ENCODE measurements at regions not wholly inside any gene's neighbourhood (a gene's known extent, or its start where the extent isn't known, plus 50 kb on each side); places are given as distances from the start of the nearest gene placed in this dataset.

- Histone ChIP-seq H3K27me3 (ENCODE audit: control insufficient read depth in 1 of 2, insufficient read depth in 2 of 2, low read length in 2 of 2) (no peaks in the 10 kb centered on the region), H3K27ac (ENCODE audit: low read depth in 2 of 2, low read length in 1 of 2) (no peak overlapping the region), H3K4me3 (ENCODE audit: low read depth in 1 of 2, low read length in 2 of 2) (no peak overlapping the region), H3K4me1 (ENCODE audit: control insufficient read depth in 2 of 2, insufficient read depth in 2 of 2, low read length in 1 of 2) (no peaks in the 10 kb centered on the region), H3K9me3 (ENCODE audit: control insufficient read depth in 2 of 2, insufficient read depth in 1 of 2, low read depth in 1 of 2, low read length in 1 of 2) (no peaks in the 10 kb centered on the region), H3K36me3 (ENCODE audit: control insufficient read depth in 2 of 2, insufficient read depth in 2 of 2, low read length in 1 of 2) (no peaks in the 10 kb centered on the region)
- WGBS, 2 donors, result 8 to 11% methylated on average over 1 of the region's 1 CpG
Observed at GRCh38 chr10:63917363-63917762, 396.2 kb downstream of the REEP3 start.

DNA sequence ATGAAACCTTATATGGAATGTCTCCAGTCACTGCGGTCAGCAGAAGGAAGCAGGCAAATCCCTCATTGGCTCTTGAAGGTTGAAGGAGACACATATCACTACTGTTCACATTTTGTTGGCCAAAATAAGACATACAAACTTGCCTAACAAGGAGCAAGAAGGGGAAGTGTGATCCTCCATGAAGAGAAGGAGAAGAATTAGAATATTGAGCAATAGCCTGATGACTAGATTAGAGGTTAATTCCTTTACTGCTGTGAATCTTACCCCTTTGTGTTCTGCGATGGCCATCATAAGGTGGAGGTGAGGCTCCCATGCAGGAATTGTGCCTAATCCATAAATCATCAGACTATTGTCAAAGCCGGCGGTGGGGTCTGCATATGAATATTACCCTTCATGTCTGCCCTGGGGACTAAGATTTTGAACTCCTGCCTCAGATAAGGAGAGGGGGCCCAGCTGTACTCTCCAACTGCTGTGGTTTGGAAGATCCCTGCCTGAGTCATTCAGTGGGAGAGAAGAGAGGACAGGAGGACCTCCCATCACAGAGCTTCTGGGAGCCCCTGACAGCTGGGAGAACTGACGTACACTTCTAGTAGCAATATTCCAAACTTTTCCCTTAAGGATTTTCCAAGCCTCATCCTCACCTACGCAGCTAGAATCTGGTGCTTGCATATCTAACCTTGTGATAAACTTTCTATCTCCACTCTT lies 398.5 kb downstream of the REEP3 start:
- Histone ChIP-seq H3K9me3 (ENCODE audit: control insufficient read depth in 2 of 2, insufficient read depth in 1 of 2, low read depth in 1 of 2, low read length in 1 of 2) (no peaks in the 10 kb centered on the region), H3K27me3 (ENCODE audit: control insufficient read depth in 1 of 2, insufficient read depth in 2 of 2, low read length in 2 of 2) (no peaks in the 10 kb centered on the region)
- WGBS, 2 donors, result 75 to 81% methylated on average over 6 of the region's 6 CpGs

DNA sequence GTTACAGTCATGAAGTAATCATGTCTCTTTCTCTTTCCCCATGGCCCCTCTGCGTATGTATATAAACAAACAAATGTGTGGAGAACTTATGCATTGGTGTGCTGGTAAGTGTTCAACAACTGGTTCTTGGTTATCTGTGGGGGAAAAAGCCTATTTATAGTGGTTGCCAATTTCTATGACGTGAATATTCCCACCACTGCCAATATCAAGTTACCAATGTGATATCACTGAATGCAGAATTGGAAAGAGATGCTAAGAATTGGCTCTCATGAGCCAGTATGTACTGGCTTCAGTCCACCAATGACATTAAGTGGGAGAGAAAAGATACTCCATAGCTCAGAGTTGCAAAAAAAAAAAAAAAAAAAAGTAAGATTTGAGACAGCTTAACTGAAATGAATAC lies 399.7 kb downstream of the REEP3 start:
- Histone ChIP-seq H3K4me1 (ENCODE audit: control insufficient read depth in 2 of 2, insufficient read depth in 2 of 2, low read length in 1 of 2) (no peaks in the 10 kb centered on the region), H3K4me3 (ENCODE audit: low read depth in 1 of 2, low read length in 2 of 2) (no peak overlapping the region), H3K27me3 (ENCODE audit: control insufficient read depth in 1 of 2, insufficient read depth in 2 of 2, low read length in 2 of 2) (no peaks in the 10 kb centered on the region), H3K36me3 (ENCODE audit: control insufficient read depth in 2 of 2, insufficient read depth in 2 of 2, low read length in 1 of 2) (no peaks in the 10 kb centered on the region), H3K27ac (ENCODE audit: low read depth in 2 of 2, low read length in 1 of 2) (no peak overlapping the region), H3K9me3 (ENCODE audit: control insufficient read depth in 2 of 2, insufficient read depth in 1 of 2, low read depth in 1 of 2, low read length in 1 of 2) (no peaks in the 10 kb centered on the region)
- WGBS, 2 donors, result 47 to 60% methylated on average over 2 of the region's 2 CpGs

More for the DNA sequence above, 398.5 kb downstream of the REEP3 start:
- H3K27ac ChIP-seq (ENCODE audit: low read depth in 2 of 2, low read length in 1 of 2), result no peak overlapping the region
- H3K4me1 ChIP-seq (ENCODE audit: control insufficient read depth in 2 of 2, insufficient read depth in 2 of 2, low read length in 1 of 2), result no peaks in the 10 kb centered on the region
- H3K4me3 ChIP-seq (ENCODE audit: low read depth in 1 of 2, low read length in 2 of 2), result no peak overlapping the region
- H3K36me3 ChIP-seq (ENCODE audit: control insufficient read depth in 2 of 2, insufficient read depth in 2 of 2, low read length in 1 of 2), result no peaks in the 10 kb centered on the region

DNA sequence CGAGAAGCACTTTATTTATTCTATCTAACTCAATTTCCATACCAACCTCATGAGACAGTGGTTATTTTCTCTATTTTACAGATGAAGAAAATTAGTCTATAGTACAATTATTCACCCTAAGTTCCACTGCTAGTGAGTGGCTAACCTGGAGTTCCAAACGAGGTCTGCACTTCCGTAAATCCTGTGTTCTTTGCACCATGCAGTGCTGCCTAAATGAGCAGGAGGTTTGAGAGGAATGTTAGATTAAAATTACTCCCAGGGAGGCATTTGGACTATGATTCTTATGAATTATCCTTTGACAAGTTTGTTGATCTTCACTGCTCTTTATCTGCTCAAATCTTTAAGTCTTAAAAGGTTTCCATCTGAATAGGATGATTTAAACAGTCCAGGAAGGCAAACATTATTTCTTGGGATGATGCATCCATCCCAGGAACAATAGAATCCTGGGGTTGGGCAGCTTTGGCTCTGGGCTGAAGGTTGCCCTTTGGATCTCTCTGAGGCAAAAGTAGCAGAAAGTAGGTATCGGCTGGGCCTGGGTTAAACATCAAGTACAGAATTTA lies 400.8 kb downstream of the REEP3 start:
- H3K27me3 ChIP-seq (ENCODE audit: control insufficient read depth in 1 of 2, insufficient read depth in 2 of 2, low read length in 2 of 2), result no peaks in the 10 kb centered on the region
- no peak overlapping the region for H3K27ac ChIP-seq (ENCODE audit: low read depth in 2 of 2, low read length in 1 of 2)
- H3K4me3 ChIP-seq (ENCODE audit: low read depth in 1 of 2, low read length in 2 of 2), result no peak overlapping the region
- 57 to 59% methylated on average over 4 of the region's 4 CpGs for WGBS, 2 donors
- no peaks in the 10 kb centered on the region for H3K4me1 ChIP-seq (ENCODE audit: control insufficient read depth in 2 of 2, insufficient read depth in 2 of 2, low read length in 1 of 2)
- no peaks in the 10 kb centered on the region for H3K36me3 ChIP-seq (ENCODE audit: control insufficient read depth in 2 of 2, insufficient read depth in 2 of 2, low read length in 1 of 2)
- no peaks in the 10 kb centered on the region for H3K9me3 ChIP-seq (ENCODE audit: control insufficient read depth in 2 of 2, insufficient read depth in 1 of 2, low read depth in 1 of 2, low read length in 1 of 2)

GRCh38 chr10:63922468-63923284 lies 401.5 kb downstream of the REEP3 start:
- no peak overlapping the region for H3K4me3 ChIP-seq (ENCODE audit: low read depth in 1 of 2, low read length in 2 of 2)
- H3K27me3 ChIP-seq (ENCODE audit: control insufficient read depth in 1 of 2, insufficient read depth in 2 of 2, low read length in 2 of 2), result no peaks in the 10 kb centered on the region
- no peaks in the 10 kb centered on the region for H3K4me1 ChIP-seq (ENCODE audit: control insufficient read depth in 2 of 2, insufficient read depth in 2 of 2, low read length in 1 of 2)
- 31 to 38% methylated on average over 6 of the region's 6 CpGs for WGBS, 2 donors
- no peaks in the 10 kb centered on the region for H3K9me3 ChIP-seq (ENCODE audit: control insufficient read depth in 2 of 2, insufficient read depth in 1 of 2, low read depth in 1 of 2, low read length in 1 of 2)
- no peaks in the 10 kb centered on the region for H3K36me3 ChIP-seq (ENCODE audit: control insufficient read depth in 2 of 2, insufficient read depth in 2 of 2, low read length in 1 of 2)
- no peak overlapping the region for H3K27ac ChIP-seq (ENCODE audit: low read depth in 2 of 2, low read length in 1 of 2)

DNA sequence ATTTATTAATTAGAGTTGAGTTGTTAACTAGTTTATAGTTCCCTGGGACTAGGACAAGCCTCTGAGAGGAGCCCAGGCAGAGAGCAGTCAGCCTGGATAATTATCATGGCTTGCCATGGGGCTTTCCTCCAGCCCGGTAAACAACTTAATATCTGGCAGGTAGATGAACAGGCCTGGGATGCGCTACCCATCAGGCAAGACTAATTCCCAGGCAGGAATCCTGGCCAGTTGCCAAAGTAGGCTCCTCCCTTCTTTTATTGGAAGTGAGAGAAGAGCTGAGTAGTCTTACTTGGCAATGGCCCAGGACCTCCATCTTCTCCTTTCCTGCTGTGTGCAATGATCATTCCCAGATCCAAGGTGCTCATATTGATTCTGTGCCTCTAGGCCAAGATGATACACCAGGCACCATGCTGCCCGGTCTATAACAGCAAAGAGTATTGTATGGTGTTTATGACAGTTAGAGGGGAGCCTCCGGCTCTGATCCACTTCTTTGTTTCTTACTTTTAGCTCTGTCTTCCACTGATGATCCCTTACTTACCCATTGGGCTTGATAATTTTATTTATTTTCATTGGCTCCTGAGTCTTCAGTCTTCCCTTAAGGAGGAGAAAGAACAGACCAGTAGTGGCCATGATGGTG lies 408.7 kb downstream of the REEP3 start:
- H3K36me3 ChIP-seq (ENCODE audit: control insufficient read depth in 2 of 2, insufficient read depth in 2 of 2, low read length in 1 of 2), result no peaks in the 10 kb centered on the region
- H3K27me3 ChIP-seq (ENCODE audit: control insufficient read depth in 1 of 2, insufficient read depth in 2 of 2, low read length in 2 of 2), result no peaks in the 10 kb centered on the region
- no peaks in the 10 kb centered on the region for H3K4me1 ChIP-seq (ENCODE audit: control insufficient read depth in 2 of 2, insufficient read depth in 2 of 2, low read length in 1 of 2)
- H3K4me3 ChIP-seq (ENCODE audit: low read depth in 1 of 2, low read length in 2 of 2), result no peak overlapping the region
- 77 to 80% methylated on average over 4 of the region's 4 CpGs for WGBS, 2 donors
- H3K9me3 ChIP-seq (ENCODE audit: control insufficient read depth in 2 of 2, insufficient read depth in 1 of 2, low read depth in 1 of 2, low read length in 1 of 2), result peaks cover 0 to 3% of the 10 kb centered on the region in 2 donors
- H3K27ac ChIP-seq (ENCODE audit: low read depth in 2 of 2, low read length in 1 of 2), result no peak overlapping the region

GRCh38 chr10:63930584-63930983 lies 409.4 kb downstream of the REEP3 start:
- H3K36me3 ChIP-seq (ENCODE audit: control insufficient read depth in 2 of 2, insufficient read depth in 2 of 2, low read length in 1 of 2), result no peaks in the 10 kb centered on the region
- H3K27ac ChIP-seq (ENCODE audit: low read depth in 2 of 2, low read length in 1 of 2), result no peak overlapping the region
- no peaks in the 10 kb centered on the region for H3K4me1 ChIP-seq (ENCODE audit: control insufficient read depth in 2 of 2, insufficient read depth in 2 of 2, low read length in 1 of 2)
- H3K9me3 ChIP-seq (ENCODE audit: control insufficient read depth in 2 of 2, insufficient read depth in 1 of 2, low read depth in 1 of 2, low read length in 1 of 2), result peaks cover 0 to 3% of the 10 kb centered on the region in 2 donors
- no peaks in the 10 kb centered on the region for H3K27me3 ChIP-seq (ENCODE audit: control insufficient read depth in 1 of 2, insufficient read depth in 2 of 2, low read length in 2 of 2)
- WGBS, 2 donors, result 79 to 88% methylated on average over 4 of the region's 4 CpGs
- no peak overlapping the region for H3K4me3 ChIP-seq (ENCODE audit: low read depth in 1 of 2, low read length in 2 of 2)

GRCh38 chr10:63935705-63936104 lies 414.5 kb downstream of the REEP3 start:
- Histone ChIP-seq H3K36me3 (ENCODE audit: control insufficient read depth in 2 of 2, insufficient read depth in 2 of 2, low read length in 1 of 2) (no peaks in the 10 kb centered on the region), H3K27me3 (ENCODE audit: control insufficient read depth in 1 of 2, insufficient read depth in 2 of 2, low read length in 2 of 2) (no peaks in the 10 kb centered on the region), H3K4me1 (ENCODE audit: control insufficient read depth in 2 of 2, insufficient read depth in 2 of 2, low read length in 1 of 2) (peaks cover 0 to 2% of the 10 kb centered on the region in 2 donors), H3K4me3 (ENCODE audit: low read depth in 1 of 2, low read length in 2 of 2) (no peak overlapping the region), H3K27ac (ENCODE audit: low read depth in 2 of 2, low read length in 1 of 2) (no peak overlapping the region), H3K9me3 (ENCODE audit: control insufficient read depth in 2 of 2, insufficient read depth in 1 of 2, low read depth in 1 of 2, low read length in 1 of 2) (no peaks in the 10 kb centered on the region)
- WGBS, 2 donors, result 50 to 56% methylated on average over 2 of the region's 2 CpGs

DNA sequence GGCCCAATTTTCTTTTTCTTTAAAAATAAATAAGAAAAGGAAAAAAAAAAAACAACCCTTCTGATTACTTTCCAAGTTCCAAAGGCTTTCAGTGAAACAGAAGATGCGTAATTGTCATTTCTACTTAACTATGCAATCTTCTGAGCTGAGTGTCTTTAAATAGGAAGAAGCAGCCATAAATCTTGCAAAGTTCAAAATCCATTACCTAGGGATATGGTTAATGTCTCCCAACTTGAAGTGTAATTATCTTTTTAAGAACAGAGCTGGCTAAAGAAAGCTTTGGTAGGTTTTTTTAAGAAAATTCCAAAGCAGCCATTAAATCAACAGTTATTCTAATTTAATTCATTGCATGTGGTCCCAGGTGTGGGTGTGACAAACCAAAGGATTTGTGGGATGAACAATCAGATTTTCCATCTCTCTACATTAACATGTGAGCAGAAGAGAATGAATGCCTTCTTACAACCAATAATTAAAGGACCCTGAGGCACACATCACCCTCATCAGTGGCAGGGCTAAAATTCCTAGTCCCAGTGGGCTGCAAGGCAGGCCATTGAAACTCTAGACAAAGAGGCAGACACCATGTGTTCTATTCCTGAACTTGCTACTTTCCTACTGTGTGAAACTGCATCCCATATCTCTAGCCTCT lies 419.2 kb downstream of the REEP3 start:
- Histone ChIP-seq H3K27ac (ENCODE audit: low read depth in 2 of 2, low read length in 1 of 2) (no peak overlapping the region), H3K4me3 (ENCODE audit: low read depth in 1 of 2, low read length in 2 of 2) (no peak overlapping the region), H3K36me3 (ENCODE audit: control insufficient read depth in 2 of 2, insufficient read depth in 2 of 2, low read length in 1 of 2) (no peaks in the 10 kb centered on the region), H3K27me3 (ENCODE audit: control insufficient read depth in 1 of 2, insufficient read depth in 2 of 2, low read length in 2 of 2) (no peaks in the 10 kb centered on the region), H3K9me3 (ENCODE audit: control insufficient read depth in 2 of 2, insufficient read depth in 1 of 2, low read depth in 1 of 2, low read length in 1 of 2) (no peaks in the 10 kb centered on the region), H3K4me1 (ENCODE audit: control insufficient read depth in 2 of 2, insufficient read depth in 2 of 2, low read length in 1 of 2) (peaks cover 0 to 2% of the 10 kb centered on the region in 2 donors)
- WGBS, 2 donors, result 84 to 91% methylated on average over 1 of the region's 1 CpG

Measured in esophagus (tissue), 2 donors.